Heart right ventricle (tissue), 16 donors: ENCODE measurements at regions not wholly inside any gene's neighbourhood (a gene's known extent, or its start where the extent isn't known, plus 50 kb on each side); places are given as distances from the start of the nearest gene placed in this dataset.

Experiments
- ATAC-seq, 8 donors: fragments of 200-7000 bp; cut with Tn5 transposase; one replicate each; pipeline ENCODE4 v1.9.1; 2020; ENCODE audit warnings: mild to moderate bottlenecking in 8 of 8, moderate library complexity in 8 of 8, moderate number of reproducible peaks in 1 of 8
- DNase-seq, 2 donors: peaks; one replicate each; pipeline ENCODE4 v3.0.0-alpha.2; 2020
- H3K27ac ChIP-seq, 10 donors: fragments of 200-600 bp; sonication (generic) in 2 of 10; one replicate each; pipeline versions ENCODE4 v1.5.0 to v1.8.0; 2020 to 2022; ENCODE audit warnings: mild to moderate bottlenecking in 3 of 10
- H3K27me3 ChIP-seq, 7 donors: fragments of 200-600 bp; one replicate each; pipeline ENCODE4 v1.8.0; 2021 to 2022; ENCODE audit warnings: mild to moderate bottlenecking in 2 of 7
- H3K36me3 ChIP-seq, 9 donors: fragments of 200-600 bp; sonication (generic) in 1 of 9; one replicate each; pipeline versions ENCODE4 v1.5.0 to v1.8.0; 2020 to 2022; ENCODE audit warnings: mild to moderate bottlenecking in 2 of 9
- H3K4me1 ChIP-seq, 9 donors: fragments of 200-600 bp; sonication (generic) in 1 of 9; one replicate each; pipeline versions ENCODE4 v1.5.0 to v1.8.0; 2020 to 2022; ENCODE audit warnings: mild to moderate bottlenecking in 4 of 9
- H3K4me3 ChIP-seq, 10 donors: fragments of 200-600 bp; sonication (generic) in 2 of 10; one replicate each; pipeline versions ENCODE4 v1.5.0 to v1.8.0; 2020 to 2022; ENCODE audit warnings: mild to moderate bottlenecking in 7 of 10, moderate library complexity in 2 of 10
- H3K9me3 ChIP-seq, 11 donors: fragments of 200-600 bp in 10 of 11; sonication (generic) in 2 of 11; one replicate each; pipeline versions ENCODE4 v1.5.0 to v1.8.0; 2013 to 2022; ENCODE audit warnings: mild to moderate bottlenecking in 2 of 11, control low read depth in 1 of 11, moderate library complexity in 1 of 11
- WGBS, 2 donors: extraction: QIAGEN DNeasy Blood & Tissue Kit; methylation state at CpG; one replicate each; pipeline ENCODE4 v1.1.7; 2013; ENCODE audit warnings: inconsistent platforms in 1 of 2; 5-methylcytosine and 5-hydroxymethylcytosine counted together
- intact Hi-C, 10 donors: fragments of 100-400 bp; cut with DNase I; formaldehyde crosslinking; loops; one replicate each; pipeline versions ENCODE4 v1.11.1 to v1.14.2; 2022
- TF ChIP-seq, protein P1 (sequence below), 9 donors: fragments of 200-600 bp; sonication (generic) in 2 of 9; IDR thresholded peaks; one replicate each; pipeline versions ENCODE4 v1.5.0 to v1.8.0; 2021 to 2022; ENCODE audit warnings: antibody characterized with exemption in 9 of 9, mild to moderate bottlenecking in 5 of 9, moderate library complexity in 1 of 9
- donor health status: Arrhythmogenic right ventricular cardiomyopathy.
- donor health status: ischemic (EF 13 %, LVEDD 7.1; RV severe dilation, severe dysfunction).
- donor health status: healthy with polysubstance abuse.
- donor health status: DM: no; HTN: yes; CAD: no.
- donor health status: DM: no; HTN: no; CAD: no.
- donor health status: ischemic (EF 25% LVEDD 6.9; RV normal size, moderate dysfunction).
- donor health status: ischemic (EF 25% LVEDD 5.7; RV mildly dilated, moderate dysfunction).
- donor health status: healthy.
- donor health status: DM: yes; HTN: yes; CAD: no.
- donor health status: Ischemic cardiomyopathy.
- donor health status: ischemic (EF 35%, LVEDD 5.7; RV mildly dilated, moderate dysfunction).
- donor health status: nonischemic (EF 11% LVEDD 7.7; RV severe dilation, severe dysfunction).
- donor health status: DM: yes; HTN: yes; CAD: no.
- donor health status: PGD.
- donor health status: ischemic (EF 29% LVEDD 5.4; RV normal size, mild dysfunction).
- donor health status: nonischemic (EF 23%, LVEDD 6.1; RV moderate dilation, normal function).

DNA sequence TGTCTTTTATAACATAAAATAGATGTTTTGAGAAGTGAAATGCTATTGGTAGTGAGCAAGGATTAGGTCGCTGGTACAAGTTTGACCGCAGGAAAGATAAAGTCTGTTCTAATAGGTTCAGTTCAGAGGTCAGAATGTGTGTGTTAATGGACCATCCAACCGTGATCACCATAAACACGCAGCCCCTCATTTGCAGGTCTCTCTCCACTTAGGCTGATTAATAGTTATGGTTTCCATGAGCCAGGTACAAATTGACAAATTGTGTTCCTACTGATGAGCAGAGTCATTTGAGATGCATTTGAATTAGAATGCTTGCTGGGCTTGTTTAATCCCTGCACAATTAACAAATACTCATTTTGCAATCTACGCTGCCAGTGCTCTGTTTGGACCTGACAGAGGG, 318.1 kb upstream of the GOT2 start:
- TF ChIP-seq, protein P1, sequence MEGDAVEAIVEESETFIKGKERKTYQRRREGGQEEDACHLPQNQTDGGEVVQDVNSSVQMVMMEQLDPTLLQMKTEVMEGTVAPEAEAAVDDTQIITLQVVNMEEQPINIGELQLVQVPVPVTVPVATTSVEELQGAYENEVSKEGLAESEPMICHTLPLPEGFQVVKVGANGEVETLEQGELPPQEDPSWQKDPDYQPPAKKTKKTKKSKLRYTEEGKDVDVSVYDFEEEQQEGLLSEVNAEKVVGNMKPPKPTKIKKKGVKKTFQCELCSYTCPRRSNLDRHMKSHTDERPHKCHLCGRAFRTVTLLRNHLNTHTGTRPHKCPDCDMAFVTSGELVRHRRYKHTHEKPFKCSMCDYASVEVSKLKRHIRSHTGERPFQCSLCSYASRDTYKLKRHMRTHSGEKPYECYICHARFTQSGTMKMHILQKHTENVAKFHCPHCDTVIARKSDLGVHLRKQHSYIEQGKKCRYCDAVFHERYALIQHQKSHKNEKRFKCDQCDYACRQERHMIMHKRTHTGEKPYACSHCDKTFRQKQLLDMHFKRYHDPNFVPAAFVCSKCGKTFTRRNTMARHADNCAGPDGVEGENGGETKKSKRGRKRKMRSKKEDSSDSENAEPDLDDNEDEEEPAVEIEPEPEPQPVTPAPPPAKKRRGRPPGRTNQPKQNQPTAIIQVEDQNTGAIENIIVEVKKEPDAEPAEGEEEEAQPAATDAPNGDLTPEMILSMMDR (IDR thresholded peaks at IDR 0.05), result no peak
- intact Hi-C loops, result no loop called here
- 84 to 90% methylated on average over 5 of the region's 5 CpGs for WGBS, 2 donors

DNA sequence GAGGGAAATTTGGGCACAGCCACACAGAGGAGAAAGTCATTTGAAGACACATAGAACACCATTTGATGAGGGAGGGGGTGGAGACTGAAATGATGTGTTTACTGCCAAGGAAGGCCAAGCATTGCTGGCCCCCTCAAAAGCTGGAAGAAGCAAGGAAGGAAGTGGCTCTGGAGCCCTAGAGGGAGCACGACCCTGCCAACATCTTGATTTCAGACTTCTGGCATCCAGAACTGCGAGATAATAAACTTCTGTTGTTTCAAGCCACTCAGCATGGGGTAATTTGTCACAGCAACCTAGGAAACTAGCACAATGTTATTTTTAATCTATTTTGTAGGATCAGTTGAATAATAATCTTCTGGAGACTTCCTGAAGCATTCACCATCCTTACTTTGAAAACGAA, 314.8 kb upstream of the GOT2 start:
- no peaks in the 10 kb centered on the region for H3K27me3 ChIP-seq
- ATAC-seq, result no peak
- no peaks in the 10 kb centered on the region for H3K36me3 ChIP-seq
- TF ChIP-seq, protein P1 (IDR thresholded peaks at IDR 0.05), result no peak
- no peak for DNase-seq
- intact Hi-C loops, result no loop called here
- H3K4me1 ChIP-seq, result peaks cover 0 to 4% (median 0%) of the 10 kb centered on the region in 9 donors
- no peak overlapping the region for H3K27ac ChIP-seq
- no peaks in the 10 kb centered on the region for H3K9me3 ChIP-seq
- 24 to 28% methylated on average over 3 of the region's 3 CpGs for WGBS, 2 donors
- no peak overlapping the region for H3K4me3 ChIP-seq

More for the DNA sequence above, 318.1 kb upstream of the GOT2 start:
- H3K27ac ChIP-seq, result no peak overlapping the region
- no peaks in the 10 kb centered on the region for H3K27me3 ChIP-seq
- DNase-seq (no peak), ATAC-seq (no peak)
- no peaks in the 10 kb centered on the region for H3K9me3 ChIP-seq
- peaks cover 0 to 4% (median 0%) of the 10 kb centered on the region in 9 donors for H3K4me1 ChIP-seq
- H3K36me3 ChIP-seq, result no peaks in the 10 kb centered on the region
- no peak overlapping the region for H3K4me3 ChIP-seq

GRCh38 chr16:59047114-59047513, 313.0 kb upstream of the GOT2 start:
- no peak for ATAC-seq
- intact Hi-C loops, result no loop called here
- Histone ChIP-seq H3K9me3 (no peaks in the 10 kb centered on the region), H3K36me3 (no peaks in the 10 kb centered on the region), H3K4me3 (no peak overlapping the region), H3K27ac (no peak overlapping the region), H3K27me3 (no peaks in the 10 kb centered on the region), H3K4me1 (peaks cover 0 to 6% (median 0%) of the 10 kb centered on the region in 9 donors)
- TF ChIP-seq, protein P1 (IDR thresholded peaks at IDR 0.05), result no peak
- no peak for DNase-seq
- 59 to 71% methylated on average over 4 of the region's 4 CpGs for WGBS, 2 donors

DNA sequence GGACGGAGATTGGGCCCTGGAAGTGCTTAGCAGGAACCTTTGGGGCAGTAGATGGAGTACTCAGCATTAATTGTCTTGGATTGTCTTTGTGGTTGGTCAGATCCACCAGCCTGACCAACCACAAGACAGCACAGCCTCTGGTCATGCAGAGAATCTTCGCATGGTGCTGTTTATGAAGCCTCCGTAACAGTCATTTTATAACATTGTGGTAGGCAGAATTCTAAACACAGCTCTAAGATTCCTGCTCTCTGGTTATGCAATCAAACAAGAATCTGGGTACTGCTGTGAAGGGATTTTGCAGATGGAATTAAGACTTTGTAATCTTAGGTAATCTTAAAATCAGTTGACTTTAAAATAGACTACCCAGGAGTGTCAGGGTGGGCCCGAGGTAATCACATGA, 312.2 kb upstream of the GOT2 start:
- no peaks in the 10 kb centered on the region for H3K27me3 ChIP-seq
- WGBS, 2 donors, result 87 to 89% methylated on average over 4 of the region's 4 CpGs
- no peaks in the 10 kb centered on the region for H3K36me3 ChIP-seq
- ATAC-seq, result no peak
- H3K4me1 ChIP-seq, result peaks cover 0 to 9% (median 0%) of the 10 kb centered on the region in 9 donors
- no peak for DNase-seq
- no peak overlapping the region for H3K4me3 ChIP-seq
- TF ChIP-seq, protein P1 (IDR thresholded peaks at IDR 0.05), result no peak
- H3K9me3 ChIP-seq, result no peaks in the 10 kb centered on the region
- intact Hi-C loops, result no loop called here
- no peak overlapping the region for H3K27ac ChIP-seq
